ENCODE measurements at regions not wholly inside any gene's neighbourhood (a gene's known extent, or its start where the extent isn't known, plus 50 kb on each side); places are given as distances from the start of the nearest gene placed in this dataset.

GRCh38 chr21:27423038-27423437 is 456.1 kb upstream of the ADAMTS5 start:
- TF ChIP-seq, protein P1, sequence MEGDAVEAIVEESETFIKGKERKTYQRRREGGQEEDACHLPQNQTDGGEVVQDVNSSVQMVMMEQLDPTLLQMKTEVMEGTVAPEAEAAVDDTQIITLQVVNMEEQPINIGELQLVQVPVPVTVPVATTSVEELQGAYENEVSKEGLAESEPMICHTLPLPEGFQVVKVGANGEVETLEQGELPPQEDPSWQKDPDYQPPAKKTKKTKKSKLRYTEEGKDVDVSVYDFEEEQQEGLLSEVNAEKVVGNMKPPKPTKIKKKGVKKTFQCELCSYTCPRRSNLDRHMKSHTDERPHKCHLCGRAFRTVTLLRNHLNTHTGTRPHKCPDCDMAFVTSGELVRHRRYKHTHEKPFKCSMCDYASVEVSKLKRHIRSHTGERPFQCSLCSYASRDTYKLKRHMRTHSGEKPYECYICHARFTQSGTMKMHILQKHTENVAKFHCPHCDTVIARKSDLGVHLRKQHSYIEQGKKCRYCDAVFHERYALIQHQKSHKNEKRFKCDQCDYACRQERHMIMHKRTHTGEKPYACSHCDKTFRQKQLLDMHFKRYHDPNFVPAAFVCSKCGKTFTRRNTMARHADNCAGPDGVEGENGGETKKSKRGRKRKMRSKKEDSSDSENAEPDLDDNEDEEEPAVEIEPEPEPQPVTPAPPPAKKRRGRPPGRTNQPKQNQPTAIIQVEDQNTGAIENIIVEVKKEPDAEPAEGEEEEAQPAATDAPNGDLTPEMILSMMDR (IDR thresholded peaks at IDR 0.05): no peak
- TF ChIP-seq POLR2A (IDR thresholded peaks at IDR 0.05): no peak
